Endothelial cell of umbilical vein (primary cell): ENCODE measurements at regions not wholly inside any gene's neighbourhood (a gene's known extent, or its start where the extent isn't known, plus 50 kb on each side); places are given as distances from the start of the nearest gene placed in this dataset.

Experiments used
- CTCF ChIP-seq, 2 donors: IDR thresholded peaks; 1 replicate in 1 of 2; 2 replicates in 1 of 2; pipeline ENCODE4 v1.5.1; 2011; ENCODE audit warnings: low read length in 2 of 2, mild to moderate bottlenecking in 2 of 2, moderate library complexity in 2 of 2, control low read depth in 1 of 2, inconsistent platforms in 1 of 2, low read depth in 1 of 2; ENCODE audit not compliant: insufficient read depth in 1 of 2; ENCODE audit errors: extremely low read depth in 1 of 2
- MAX ChIP-seq: IDR thresholded peaks from 2 replicates; pipeline ENCODE4 v1.6.1; 2011; ENCODE audit not compliant: insufficient read depth, insufficient read length
- POLR2A ChIP-seq: IDR thresholded peaks from 2 replicates; pipeline ENCODE4 v1.6.1; 2012; ENCODE audit warnings: low read depth, mild to moderate bottlenecking, control low read depth, low read length
- POLR2AphosphoS5 ChIP-seq: IDR thresholded peaks from 2 replicates; pipeline ENCODE4 v1.6.1; 2012; ENCODE audit warnings: low read depth, mild to moderate bottlenecking, control low read depth, low read length, moderate library complexity; ENCODE audit not compliant: insufficient read depth

- TF ChIP-seq POLR2AphosphoS5 (no peak), POLR2A (no peak), MAX (no peak), CTCF (IDR thresholded peaks at IDR 0.05; ENCODE audit: extremely low read depth in 1 of 2, insufficient read depth in 1 of 2, low read depth in 1 of 2, low read length in 2 of 2) (no peak)
Measured at GRCh38 chr2:41042343-41042742, 590.5 kb upstream of the SLC8A1 start.
